Ovary (tissue), 3 donors: ENCODE measurements at regions not wholly inside any gene's neighbourhood (a gene's known extent, or its start where the extent isn't known, plus 50 kb on each side); places are given as distances from the start of the nearest gene placed in this dataset.

Experiments used
- EP300 ChIP-seq: sonication (generic); formaldehyde crosslinking; IDR thresholded peaks from one replicate; pipeline ENCODE4 v1.6.1; 2017; ENCODE audit warnings: antibody characterized with exemption
- POLR2A ChIP-seq: fragments of 450-650 bp; IDR thresholded peaks from one replicate; pipeline ENCODE4 v1.6.1; 2017; ENCODE audit warnings: antibody characterized with exemption, mild to moderate bottlenecking, moderate library complexity
- TF ChIP-seq, protein P1 (sequence below), 3 donors: fragments of 450-650 bp in 2 of 3; fragments of 200-600 bp in 1 of 3; IDR thresholded peaks; one replicate each; pipeline versions ENCODE4 v1.5.1 to v1.8.0; 2016 to 2022; ENCODE audit warnings: antibody characterized with exemption in 3 of 3, mild to moderate bottlenecking in 1 of 3
- donor health status: DM: no; HTN: no; CAD: no.

DNA sequence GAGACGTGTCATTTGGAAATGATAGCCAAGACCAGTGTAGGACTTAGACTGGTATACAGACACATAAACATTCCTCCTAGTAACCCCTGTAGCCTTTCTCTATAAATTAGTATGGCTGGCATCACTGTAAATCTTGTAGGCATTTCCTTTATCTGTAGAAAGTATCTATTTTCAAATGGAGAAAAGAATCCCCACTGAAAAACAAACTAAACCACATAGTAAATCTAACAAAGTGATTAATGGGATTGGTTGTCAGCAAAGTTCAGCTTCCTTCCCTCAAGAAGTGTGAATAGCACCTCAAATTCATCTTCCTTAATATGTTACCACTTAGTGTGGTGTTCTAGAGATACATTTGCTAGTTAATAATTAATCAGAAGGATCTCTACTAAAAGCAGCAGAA, 119.4 kb upstream of the NBEA start:
- no peak for TF ChIP-seq POLR2A
- TF ChIP-seq, protein P1, sequence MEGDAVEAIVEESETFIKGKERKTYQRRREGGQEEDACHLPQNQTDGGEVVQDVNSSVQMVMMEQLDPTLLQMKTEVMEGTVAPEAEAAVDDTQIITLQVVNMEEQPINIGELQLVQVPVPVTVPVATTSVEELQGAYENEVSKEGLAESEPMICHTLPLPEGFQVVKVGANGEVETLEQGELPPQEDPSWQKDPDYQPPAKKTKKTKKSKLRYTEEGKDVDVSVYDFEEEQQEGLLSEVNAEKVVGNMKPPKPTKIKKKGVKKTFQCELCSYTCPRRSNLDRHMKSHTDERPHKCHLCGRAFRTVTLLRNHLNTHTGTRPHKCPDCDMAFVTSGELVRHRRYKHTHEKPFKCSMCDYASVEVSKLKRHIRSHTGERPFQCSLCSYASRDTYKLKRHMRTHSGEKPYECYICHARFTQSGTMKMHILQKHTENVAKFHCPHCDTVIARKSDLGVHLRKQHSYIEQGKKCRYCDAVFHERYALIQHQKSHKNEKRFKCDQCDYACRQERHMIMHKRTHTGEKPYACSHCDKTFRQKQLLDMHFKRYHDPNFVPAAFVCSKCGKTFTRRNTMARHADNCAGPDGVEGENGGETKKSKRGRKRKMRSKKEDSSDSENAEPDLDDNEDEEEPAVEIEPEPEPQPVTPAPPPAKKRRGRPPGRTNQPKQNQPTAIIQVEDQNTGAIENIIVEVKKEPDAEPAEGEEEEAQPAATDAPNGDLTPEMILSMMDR (IDR thresholded peaks at IDR 0.05): no peak
- TF ChIP-seq EP300: no peak
